Right lobe of liver (tissue), 6 donors: ENCODE measurements at regions not wholly inside any gene's neighbourhood (a gene's known extent, or its start where the extent isn't known, plus 50 kb on each side); places are given as distances from the start of the nearest gene placed in this dataset.

Source experiments
- ATAC-seq, 4 donors: fragments of 200-7000 bp; cut with Tn5 transposase; one replicate each; pipeline ENCODE4 v1.9.1; 2020; ENCODE audit warnings: mild to moderate bottlenecking in 4 of 4, moderate library complexity in 4 of 4
- DNase-seq, 3 donors: peaks; one replicate each; pipeline ENCODE4 v3.0.0-alpha.2; 2020
- H3K27ac ChIP-seq, 3 donors: fragments of 200-600 bp; one replicate each; pipeline ENCODE4 v1.8.0; 2022
- H3K27me3 ChIP-seq, 2 donors: fragments of 200-600 bp; one replicate each; pipeline ENCODE4 v1.8.0; 2022
- H3K36me3 ChIP-seq, 4 donors: fragments of 200-600 bp; sonication (generic) in 1 of 4; one replicate each; pipeline versions ENCODE4 v1.5.1 to v1.8.0; 2017 to 2022; ENCODE audit warnings: control low read depth in 1 of 4
- H3K4me1 ChIP-seq, 4 donors: fragments of 200-600 bp; sonication (generic) in 1 of 4; one replicate each; pipeline versions ENCODE4 v1.5.1 to v1.8.0; 2017 to 2022; ENCODE audit warnings: control low read depth in 1 of 4
- H3K4me3 ChIP-seq, 3 donors: fragments of 200-600 bp; one replicate each; pipeline ENCODE4 v1.8.0; 2022
- H3K9me3 ChIP-seq, 4 donors: fragments of 200-600 bp; sonication (generic) in 1 of 4; one replicate each; pipeline versions ENCODE4 v1.5.1 to v1.8.0; 2017 to 2022; ENCODE audit warnings: control low read depth in 1 of 4
- POLR2A ChIP-seq: fragments of 450-650 bp; IDR thresholded peaks from one replicate; pipeline ENCODE4 v1.6.1; 2017; ENCODE audit warnings: antibody characterized with exemption, mild to moderate bottlenecking
- WGBS: methylation state at CpG from one replicate; pipeline ENCODE4 v1.1.6; 2018; ENCODE audit warnings: low coverage, low lambda C conversion rate; ENCODE audit not compliant: insufficient coverage; ENCODE audit errors: missing lambda C conversion rate; 5-methylcytosine and 5-hydroxymethylcytosine counted together
- intact Hi-C, 2 donors: fragments of 100-400 bp; cut with DNase I; formaldehyde crosslinking; loops; one replicate each; pipeline versions ENCODE4 v1.11.2 to v1.14.1; 2022
- TF ChIP-seq, protein P1 (sequence below), 4 donors: fragments of 200-600 bp in 3 of 4; fragments of 450-650 bp in 1 of 4; IDR thresholded peaks; one replicate each; pipeline versions ENCODE4 v1.5.1 to v1.8.0; 2016 to 2022; ENCODE audit warnings: antibody characterized with exemption in 4 of 4, mild to moderate bottlenecking in 2 of 4
- donor health status: DM: no; HTN: yes; CAD: no.
- donor health status: DM: no; HTN: no; CAD: no.
- donor health status: DM: no; HTN: no; CAD: no.
- donor health status: DM: no; HTN: yes; CAD: no.
- donor health status: DM: no; HTN: yes; CAD: no.

DNA sequence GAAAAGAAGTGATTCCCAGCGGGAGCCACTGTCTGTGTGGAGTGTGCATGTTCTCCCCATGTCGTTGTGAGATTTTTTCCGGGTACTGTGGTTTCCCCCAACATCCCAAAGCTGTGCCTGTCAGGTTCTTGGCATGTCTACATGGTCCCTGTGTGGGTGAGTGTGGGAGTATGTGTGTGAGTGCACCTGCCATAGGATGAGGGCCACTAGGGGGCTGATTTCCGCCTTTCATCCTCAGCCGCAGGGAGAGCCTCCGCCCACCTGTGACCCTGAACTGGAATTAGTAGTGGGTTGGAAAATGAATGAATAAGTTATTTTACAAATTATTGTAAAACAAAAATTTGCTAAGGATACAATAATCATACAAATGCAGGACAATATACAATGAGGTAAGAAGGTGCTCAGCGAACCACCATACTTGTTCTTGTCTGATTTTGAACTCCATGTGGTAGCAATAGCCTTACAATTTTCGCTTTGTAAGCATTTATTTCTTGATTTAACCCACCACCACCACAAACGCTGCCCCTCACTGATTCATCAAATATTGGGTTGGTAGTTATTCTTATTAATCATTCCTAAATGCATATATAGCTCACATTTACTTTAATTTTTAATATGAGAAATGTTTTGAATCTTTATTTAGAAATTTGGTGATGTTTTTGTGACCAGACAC lies 641.2 kb upstream of the VSTM2A start:
- Histone ChIP-seq H3K27ac (no peak overlapping the region), H3K9me3 (no peaks in the 10 kb centered on the region), H3K36me3 (no peaks in the 10 kb centered on the region), H3K27me3 (no peaks in the 10 kb centered on the region), H3K4me3 (no peak overlapping the region), H3K4me1 (no peaks in the 10 kb centered on the region)
- ATAC-seq: no peak
- no peak for TF ChIP-seq POLR2A
- DNase-seq: no peak
- 53% methylated on average over 9 of the region's 9 CpGs for WGBS
- intact Hi-C loops: no loop called here

GRCh38 chr7:53904355-53904754 lies 637.8 kb upstream of the VSTM2A start:
- ATAC-seq (no peak), DNase-seq (no peak)
- Histone ChIP-seq H3K9me3 (no peaks in the 10 kb centered on the region), H3K4me3 (no peak overlapping the region), H3K4me1 (no peaks in the 10 kb centered on the region), H3K27ac (no peak overlapping the region), H3K36me3 (no peaks in the 10 kb centered on the region), H3K27me3 (no peaks in the 10 kb centered on the region)
- TF ChIP-seq POLR2A: no peak
- TF ChIP-seq, protein P1, sequence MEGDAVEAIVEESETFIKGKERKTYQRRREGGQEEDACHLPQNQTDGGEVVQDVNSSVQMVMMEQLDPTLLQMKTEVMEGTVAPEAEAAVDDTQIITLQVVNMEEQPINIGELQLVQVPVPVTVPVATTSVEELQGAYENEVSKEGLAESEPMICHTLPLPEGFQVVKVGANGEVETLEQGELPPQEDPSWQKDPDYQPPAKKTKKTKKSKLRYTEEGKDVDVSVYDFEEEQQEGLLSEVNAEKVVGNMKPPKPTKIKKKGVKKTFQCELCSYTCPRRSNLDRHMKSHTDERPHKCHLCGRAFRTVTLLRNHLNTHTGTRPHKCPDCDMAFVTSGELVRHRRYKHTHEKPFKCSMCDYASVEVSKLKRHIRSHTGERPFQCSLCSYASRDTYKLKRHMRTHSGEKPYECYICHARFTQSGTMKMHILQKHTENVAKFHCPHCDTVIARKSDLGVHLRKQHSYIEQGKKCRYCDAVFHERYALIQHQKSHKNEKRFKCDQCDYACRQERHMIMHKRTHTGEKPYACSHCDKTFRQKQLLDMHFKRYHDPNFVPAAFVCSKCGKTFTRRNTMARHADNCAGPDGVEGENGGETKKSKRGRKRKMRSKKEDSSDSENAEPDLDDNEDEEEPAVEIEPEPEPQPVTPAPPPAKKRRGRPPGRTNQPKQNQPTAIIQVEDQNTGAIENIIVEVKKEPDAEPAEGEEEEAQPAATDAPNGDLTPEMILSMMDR (IDR thresholded peaks at IDR 0.05): no peak
- intact Hi-C loops: no loop called here
- WGBS: 10% methylated on average over 3 of the region's 3 CpGs

- H3K27me3 ChIP-seq: no peaks in the 10 kb centered on the region
- no peak for DNase-seq
- H3K27ac ChIP-seq: no peak overlapping the region
- no peaks in the 10 kb centered on the region for H3K36me3 ChIP-seq
- H3K4me3 ChIP-seq: no peak overlapping the region
- ATAC-seq: no peak
- intact Hi-C loops: no loop called here
- no peaks in the 10 kb centered on the region for H3K9me3 ChIP-seq
- H3K4me1 ChIP-seq: no peaks in the 10 kb centered on the region
- 56% methylated on average over 5 of the region's 5 CpGs for WGBS
- no peak for TF ChIP-seq POLR2A
- TF ChIP-seq, protein P1 (IDR thresholded peaks at IDR 0.05): no peak
These were observed 624.5 kb upstream of the VSTM2A start for GRCh38 chr7:53917637-53918036.

- DNase-seq (no peak), ATAC-seq (no peak)
- Histone ChIP-seq H3K4me3 (no peak overlapping the region), H3K27me3 (no peaks in the 10 kb centered on the region), H3K36me3 (no peaks in the 10 kb centered on the region), H3K4me1 (no peaks in the 10 kb centered on the region), H3K9me3 (no peaks in the 10 kb centered on the region), H3K27ac (no peak overlapping the region)
- TF ChIP-seq POLR2A: no peak
- TF ChIP-seq, protein P1 (IDR thresholded peaks at IDR 0.05): no peak
- intact Hi-C loops: no loop called here
- 43% methylated on average over 5 of the region's 5 CpGs for WGBS
These were observed 622.2 kb upstream of the VSTM2A start for GRCh38 chr7:53920011-53920410.

GRCh38 chr7:53940483-53940882 lies 601.7 kb upstream of the VSTM2A start:
- intact Hi-C loops: no loop called here
- TF ChIP-seq POLR2A: no peak
- TF ChIP-seq, protein P1 (IDR thresholded peaks at IDR 0.05): no peak
- H3K27me3 ChIP-seq: no peaks in the 10 kb centered on the region
- no peak overlapping the region for H3K4me3 ChIP-seq
- DNase-seq (no peak), ATAC-seq (no peak)
- no peaks in the 10 kb centered on the region for H3K9me3 ChIP-seq
- 66% methylated on average over 3 of the region's 3 CpGs for WGBS
- H3K36me3 ChIP-seq: no peaks in the 10 kb centered on the region
- no peaks in the 10 kb centered on the region for H3K4me1 ChIP-seq
- no peak overlapping the region for H3K27ac ChIP-seq
